HEK293 (cell line): ENCODE measurements at regions not wholly inside any gene's neighbourhood (a gene's known extent, or its start where the extent isn't known, plus 50 kb on each side); places are given as distances from the start of the nearest gene placed in this dataset.
A peak's percentile ranks its signal among the peaks of the same experiment; 100 is the strongest.

Experiments
- CTCF ChIA-PET: fragments of 350-600 bp; formaldehyde crosslinking; extraction: SDS; loops from one replicate; lab custom pipeline; 2021; ENCODE audit warnings: antibody characterized with exemption; lab: Yijun Ruan, JAX
- POLR2A ChIA-PET: fragments of 300-600 bp; formaldehyde crosslinking; extraction: SDS; loops from one replicate; lab custom pipeline; 2020; ENCODE audit warnings: antibody characterized with exemption, inconsistent platforms; lab: Yijun Ruan, JAX
- H3K27ac ChIP-seq: fragments of 200-500 bp; sonication (Bioruptor generic); 2 replicates; pipeline ENCODE4 v1.5.1; 2014; ENCODE audit warnings: low read depth, low read length, control low read depth, inconsistent platforms; ENCODE audit errors: extremely low read depth
- H3K36me3 ChIP-seq, 2 experiments: fragments of 200-500 bp in 1 of 2; sonication (Bioruptor generic) in 1 of 2; 1 replicate in 1 of 2; 2 replicates in 1 of 2; pipeline ENCODE4 v1.5.1; 2014 to 2017; ENCODE audit warnings: inconsistent platforms in 2 of 2, low read length in 2 of 2; ENCODE audit not compliant: control insufficient read depth in 2 of 2, insufficient read depth in 1 of 2
- H3K4me1 ChIP-seq: fragments of 200-500 bp; sonication (Bioruptor generic); 2 replicates; pipeline ENCODE4 v1.5.1; 2014; ENCODE audit warnings: mild to moderate bottlenecking, low read length, inconsistent platforms; ENCODE audit not compliant: control insufficient read depth, insufficient read depth
- H3K4me3 ChIP-seq: 2 replicates; pipeline ENCODE4 v1.5.1; 2011; ENCODE audit warnings: low read depth, mild to moderate bottlenecking, control low read depth, low read length, moderate library complexity
- H3K9me3 ChIP-seq: fragments of 200-500 bp; sonication (Bioruptor generic); 2 replicates; pipeline ENCODE4 v1.5.1; 2014; ENCODE audit warnings: low read depth, low read length, inconsistent platforms; ENCODE audit not compliant: control insufficient read depth, insufficient read depth
- GLIS1 ChIP-seq: fragments of 450-650 bp; formaldehyde crosslinking; IDR thresholded peaks from 2 replicates; pipeline ENCODE4 v1.5.1; 2016; ENCODE audit warnings: missing biosample characterization, missing genetic modification characterization
- HOXA7 ChIP-seq: sonication (generic); formaldehyde crosslinking; IDR thresholded peaks from 2 replicates; pipeline ENCODE4 v1.8.1; 2022; ENCODE audit warnings: missing genetic modification reagents, borderline replicate concordance
- SCRT1 ChIP-seq: fragments of 450-650 bp; formaldehyde crosslinking; IDR thresholded peaks from 2 replicates; pipeline ENCODE4 v1.5.1; 2016; ENCODE audit warnings: missing biosample characterization, missing genetic modification characterization, borderline replicate concordance
- SETDB1 ChIP-seq: IDR thresholded peaks from one replicate; pipeline ENCODE4 v1.6.1; 2017; ENCODE audit warnings: mild to moderate bottlenecking, low read length, moderate library complexity, mixed read lengths; ENCODE audit not compliant: insufficient read length
- TRIM28 ChIP-seq: IDR thresholded peaks from 2 replicates; pipeline ENCODE4 v1.6.1; 2011; ENCODE audit warnings: low read length, control low read depth, borderline replicate concordance
- ZNF223 ChIP-seq: fragments of 450-650 bp; formaldehyde crosslinking; IDR thresholded peaks from 2 replicates; pipeline ENCODE4 v1.5.1; 2016; ENCODE audit warnings: missing biosample characterization, missing genetic modification characterization
- ZNF544 ChIP-seq: fragments of 450-650 bp; formaldehyde crosslinking; IDR thresholded peaks from 2 replicates; pipeline ENCODE4 v1.5.0; 2017; ENCODE audit warnings: missing biosample characterization, missing genetic modification characterization
- ZNF555 ChIP-seq: fragments of 450-650 bp; formaldehyde crosslinking; conservative IDR thresholded peaks from 2 replicates; pipeline ENCODE4 v1.5.1; 2017; ENCODE audit warnings: missing biosample characterization, mild to moderate bottlenecking, missing genetic modification characterization, inconsistent platforms
- ZNF677 ChIP-seq: fragments of 450-650 bp; IDR thresholded peaks from 2 replicates; pipeline ENCODE4 v1.5.0; 2018; ENCODE audit warnings: missing biosample characterization, mild to moderate bottlenecking, missing genetic modification characterization, moderate library complexity
- ZNF843 ChIP-seq: fragments of 450-650 bp; formaldehyde crosslinking; IDR thresholded peaks from 2 replicates; pipeline ENCODE4 v1.5.1; 2016; ENCODE audit warnings: missing biosample characterization, missing genetic modification characterization
- TF ChIP-seq, protein P1 (sequence below): fragments of 450-650 bp; formaldehyde crosslinking; IDR thresholded peaks from 2 replicates; pipeline ENCODE4 v1.5.1; 2016; ENCODE audit warnings: missing biosample characterization, missing genetic modification characterization
- TF ChIP-seq, protein P2 (sequence below): sonication (generic); formaldehyde crosslinking; IDR thresholded peaks from 2 replicates; pipeline ENCODE4 v1.8.1; 2022; ENCODE audit warnings: mild to moderate bottlenecking, moderate library complexity, missing genetic modification reagents
- TF ChIP-seq, protein P3 (sequence below): fragments of 450-650 bp; formaldehyde crosslinking; IDR thresholded peaks from 2 replicates; pipeline ENCODE4 v1.5.1; 2016; ENCODE audit warnings: missing biosample characterization, missing genetic modification characterization
- TF ChIP-seq, protein P4 (sequence below): IDR thresholded peaks from 2 replicates; pipeline ENCODE4 v1.6.1; 2011; ENCODE audit warnings: mild to moderate bottlenecking, low read depth, low read length, borderline replicate concordance
- TF ChIP-seq, protein P5 (sequence below): fragments of 450-650 bp; formaldehyde crosslinking; IDR thresholded peaks from 2 replicates; pipeline ENCODE4 v1.5.1; 2016; ENCODE audit warnings: missing biosample characterization, missing genetic modification characterization, borderline replicate concordance
- TF ChIP-seq, protein P6 (sequence below): fragments of 450-650 bp; formaldehyde crosslinking; IDR thresholded peaks from 2 replicates; pipeline ENCODE4 v1.5.1; 2016; ENCODE audit warnings: missing biosample characterization, missing genetic modification characterization

DNA sequence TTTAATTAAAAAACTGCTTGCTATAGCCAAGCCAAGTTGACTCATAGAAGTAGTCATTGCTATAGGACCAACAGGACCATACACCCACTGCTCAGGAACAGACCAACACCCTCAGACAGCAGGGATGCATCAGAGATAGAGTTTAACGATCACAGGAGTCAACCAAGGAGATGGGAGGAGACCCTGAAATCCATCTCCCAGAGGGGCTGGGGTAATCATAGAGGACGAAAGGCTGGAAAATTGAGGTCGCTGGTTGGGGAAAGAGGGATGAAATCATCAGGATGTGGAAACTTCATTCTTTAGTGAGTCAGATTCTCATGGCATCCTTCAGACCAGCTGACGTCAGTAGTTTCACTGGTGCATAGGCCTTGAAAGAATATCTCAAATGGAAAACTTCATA lies 160.4 kb upstream of the GPC6 start:
- H3K36me3 ChIP-seq: no peaks in the 10 kb centered on the region
- ChIA-PET POLR2A (no interaction called here), CTCF (interaction anchor here (0.6 to 1.1 kb wide), 2 partner anchors 9 to 1349 kb away, joined by 3 read pairs; no protein-coding TSS in a partner anchor)
- H3K4me1 ChIP-seq: no peaks in the 10 kb centered on the region
- no peak overlapping the region for H3K4me3 ChIP-seq
- no peak for TF ChIP-seq GLIS1
- no peak for TF ChIP-seq ZNF555 (tag by site-specific recombination)
- peak; percentile 48 for TF ChIP-seq SETDB1
- no peaks in the 10 kb centered on the region for H3K9me3 ChIP-seq
- H3K27ac ChIP-seq: no peak overlapping the region

DNA sequence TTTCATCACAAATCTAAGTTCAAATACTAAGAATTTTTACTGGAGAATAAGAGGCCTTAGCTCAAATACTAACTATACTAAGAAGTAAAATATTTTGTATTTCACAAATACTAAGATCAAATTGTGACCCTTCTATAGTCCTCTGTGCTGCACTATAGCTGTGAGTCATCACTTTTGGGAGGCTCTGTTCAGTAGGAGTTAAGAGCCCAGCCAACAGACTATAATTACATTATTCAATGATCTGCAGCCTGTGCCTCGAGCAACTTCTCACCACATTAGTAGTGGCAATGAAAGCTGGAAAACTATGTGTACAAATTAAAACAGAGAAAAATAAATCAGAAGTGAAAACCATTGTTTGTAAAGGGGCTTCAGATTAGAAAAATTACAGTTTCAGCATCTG lies 147.3 kb upstream of the GPC6 start:
- POLR2A ChIA-PET: interaction anchor here (1.5 kb wide), 1 partner anchor 8 kb away, joined by 3 read pairs; no protein-coding TSS in a partner anchor
- no peak overlapping the region for H3K27ac ChIP-seq
- no peaks in the 10 kb centered on the region for H3K36me3 ChIP-seq
- H3K9me3 ChIP-seq: no peaks in the 10 kb centered on the region
- CTCF ChIA-PET: interaction anchor here (0.6 kb wide), 2 partner anchors 61 to 772 kb away, joined by 3 read pairs; no protein-coding TSS in a partner anchor
- H3K4me3 ChIP-seq: no peak overlapping the region
- no peaks in the 10 kb centered on the region for H3K4me1 ChIP-seq
- no peak for TF ChIP-seq ZNF677 (tag by site-specific recombination)
- TF ChIP-seq ZNF843 (tag by site-specific recombination): no peak
- TF ChIP-seq, protein P1, sequence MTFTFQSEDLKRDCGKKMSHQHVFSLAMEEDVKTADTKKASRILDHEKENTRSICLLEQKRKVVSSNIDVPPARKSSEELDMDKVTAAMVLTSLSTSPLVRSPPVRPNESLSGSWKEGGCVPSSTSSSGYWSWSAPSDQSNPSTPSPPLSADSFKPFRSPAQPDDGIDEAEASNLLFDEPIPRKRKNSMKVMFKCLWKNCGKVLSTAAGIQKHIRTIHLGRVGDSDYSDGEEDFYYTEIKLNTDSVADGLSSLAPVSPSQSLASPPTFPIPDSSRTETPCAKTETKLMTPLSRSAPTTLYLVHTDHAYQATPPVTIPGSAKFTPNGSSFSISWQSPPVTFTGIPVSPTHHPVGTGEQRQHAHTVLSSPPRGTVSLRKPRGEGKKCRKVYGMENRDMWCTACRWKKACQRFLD (tag by site-specific recombination): no peak
- no peak for TF ChIP-seq HOXA7 (CRISPR knock-in tag)
- TF ChIP-seq, protein P2, sequence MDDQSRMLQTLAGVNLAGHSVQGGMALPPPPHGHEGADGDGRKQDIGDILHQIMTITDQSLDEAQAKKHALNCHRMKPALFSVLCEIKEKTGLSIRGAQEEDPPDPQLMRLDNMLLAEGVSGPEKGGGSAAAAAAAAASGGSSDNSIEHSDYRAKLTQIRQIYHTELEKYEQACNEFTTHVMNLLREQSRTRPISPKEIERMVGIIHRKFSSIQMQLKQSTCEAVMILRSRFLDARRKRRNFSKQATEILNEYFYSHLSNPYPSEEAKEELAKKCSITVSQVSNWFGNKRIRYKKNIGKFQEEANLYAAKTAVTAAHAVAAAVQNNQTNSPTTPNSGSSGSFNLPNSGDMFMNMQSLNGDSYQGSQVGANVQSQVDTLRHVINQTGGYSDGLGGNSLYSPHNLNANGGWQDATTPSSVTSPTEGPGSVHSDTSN: no peak
- no peak for TF ChIP-seq ZNF544 (tag by site-specific recombination)
- TF ChIP-seq TRIM28: peak; percentile 76
- no peak for TF ChIP-seq SCRT1 (tag by site-specific recombination)

DNA sequence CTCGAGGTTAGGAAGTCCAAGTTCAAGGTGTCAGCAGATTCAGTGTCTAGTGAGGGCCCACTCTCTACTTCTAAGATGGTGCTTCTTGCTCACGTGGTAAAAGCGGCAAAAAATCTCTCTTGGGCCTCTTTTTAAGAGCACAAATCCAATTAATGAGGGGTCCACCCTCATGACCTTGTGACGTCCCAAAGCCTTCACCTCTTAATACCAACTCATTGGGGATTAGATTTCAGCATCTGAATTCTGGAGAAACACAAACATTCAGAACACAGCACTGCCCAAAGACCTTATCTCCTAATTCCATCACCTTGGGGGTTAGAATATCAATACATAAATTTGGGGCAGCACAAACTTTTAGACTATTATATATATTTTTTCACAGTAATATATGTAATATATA lies 146.4 kb upstream of the GPC6 start:
- POLR2A ChIA-PET: no interaction called here
- no peak for TF ChIP-seq ZNF223 (tag by site-specific recombination)
- TF ChIP-seq, protein P3, sequence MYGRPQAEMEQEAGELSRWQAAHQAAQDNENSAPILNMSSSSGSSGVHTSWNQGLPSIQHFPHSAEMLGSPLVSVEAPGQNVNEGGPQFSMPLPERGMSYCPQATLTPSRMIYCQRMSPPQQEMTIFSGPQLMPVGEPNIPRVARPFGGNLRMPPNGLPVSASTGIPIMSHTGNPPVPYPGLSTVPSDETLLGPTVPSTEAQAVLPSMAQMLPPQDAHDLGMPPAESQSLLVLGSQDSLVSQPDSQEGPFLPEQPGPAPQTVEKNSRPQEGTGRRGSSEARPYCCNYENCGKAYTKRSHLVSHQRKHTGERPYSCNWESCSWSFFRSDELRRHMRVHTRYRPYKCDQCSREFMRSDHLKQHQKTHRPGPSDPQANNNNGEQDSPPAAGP: no peak
- TF ChIP-seq, protein P4, sequence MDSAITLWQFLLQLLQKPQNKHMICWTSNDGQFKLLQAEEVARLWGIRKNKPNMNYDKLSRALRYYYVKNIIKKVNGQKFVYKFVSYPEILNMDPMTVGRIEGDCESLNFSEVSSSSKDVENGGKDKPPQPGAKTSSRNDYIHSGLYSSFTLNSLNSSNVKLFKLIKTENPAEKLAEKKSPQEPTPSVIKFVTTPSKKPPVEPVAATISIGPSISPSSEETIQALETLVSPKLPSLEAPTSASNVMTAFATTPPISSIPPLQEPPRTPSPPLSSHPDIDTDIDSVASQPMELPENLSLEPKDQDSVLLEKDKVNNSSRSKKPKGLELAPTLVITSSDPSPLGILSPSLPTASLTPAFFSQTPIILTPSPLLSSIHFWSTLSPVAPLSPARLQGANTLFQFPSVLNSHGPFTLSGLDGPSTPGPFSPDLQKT: no peak
- TF ChIP-seq, protein P5, sequence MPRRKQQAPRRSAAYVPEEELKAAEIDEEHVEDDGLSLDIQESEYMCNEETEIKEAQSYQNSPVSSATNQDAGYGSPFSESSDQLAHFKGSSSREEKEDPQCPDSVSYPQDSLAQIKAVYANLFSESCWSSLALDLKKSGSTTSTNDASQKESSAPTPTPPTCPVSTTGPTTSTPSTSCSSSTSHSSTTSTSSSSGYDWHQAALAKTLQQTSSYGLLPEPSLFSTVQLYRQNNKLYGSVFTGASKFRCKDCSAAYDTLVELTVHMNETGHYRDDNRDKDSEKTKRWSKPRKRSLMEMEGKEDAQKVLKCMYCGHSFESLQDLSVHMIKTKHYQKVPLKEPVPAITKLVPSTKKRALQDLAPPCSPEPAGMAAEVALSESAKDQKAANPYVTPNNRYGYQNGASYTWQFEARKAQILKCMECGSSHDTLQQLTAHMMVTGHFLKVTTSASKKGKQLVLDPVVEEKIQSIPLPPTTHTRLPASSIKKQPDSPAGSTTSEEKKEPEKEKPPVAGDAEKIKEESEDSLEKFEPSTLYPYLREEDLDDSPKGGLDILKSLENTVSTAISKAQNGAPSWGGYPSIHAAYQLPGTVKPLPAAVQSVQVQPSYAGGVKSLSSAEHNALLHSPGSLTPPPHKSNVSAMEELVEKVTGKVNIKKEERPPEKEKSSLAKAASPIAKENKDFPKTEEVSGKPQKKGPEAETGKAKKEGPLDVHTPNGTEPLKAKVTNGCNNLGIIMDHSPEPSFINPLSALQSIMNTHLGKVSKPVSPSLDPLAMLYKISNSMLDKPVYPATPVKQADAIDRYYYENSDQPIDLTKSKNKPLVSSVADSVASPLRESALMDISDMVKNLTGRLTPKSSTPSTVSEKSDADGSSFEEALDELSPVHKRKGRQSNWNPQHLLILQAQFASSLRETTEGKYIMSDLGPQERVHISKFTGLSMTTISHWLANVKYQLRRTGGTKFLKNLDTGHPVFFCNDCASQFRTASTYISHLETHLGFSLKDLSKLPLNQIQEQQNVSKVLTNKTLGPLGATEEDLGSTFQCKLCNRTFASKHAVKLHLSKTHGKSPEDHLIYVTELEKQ: no peak
- TF ChIP-seq, protein P6, sequence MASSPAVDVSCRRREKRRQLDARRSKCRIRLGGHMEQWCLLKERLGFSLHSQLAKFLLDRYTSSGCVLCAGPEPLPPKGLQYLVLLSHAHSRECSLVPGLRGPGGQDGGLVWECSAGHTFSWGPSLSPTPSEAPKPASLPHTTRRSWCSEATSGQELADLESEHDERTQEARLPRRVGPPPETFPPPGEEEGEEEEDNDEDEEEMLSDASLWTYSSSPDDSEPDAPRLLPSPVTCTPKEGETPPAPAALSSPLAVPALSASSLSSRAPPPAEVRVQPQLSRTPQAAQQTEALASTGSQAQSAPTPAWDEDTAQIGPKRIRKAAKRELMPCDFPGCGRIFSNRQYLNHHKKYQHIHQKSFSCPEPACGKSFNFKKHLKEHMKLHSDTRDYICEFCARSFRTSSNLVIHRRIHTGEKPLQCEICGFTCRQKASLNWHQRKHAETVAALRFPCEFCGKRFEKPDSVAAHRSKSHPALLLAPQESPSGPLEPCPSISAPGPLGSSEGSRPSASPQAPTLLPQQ (tag by site-specific recombination): no peak

More for the DNA sequence above, 146.4 kb upstream of the GPC6 start:
- Histone ChIP-seq H3K36me3 (no peaks in the 10 kb centered on the region), H3K27ac (no peak overlapping the region), H3K4me1 (no peaks in the 10 kb centered on the region), H3K4me3 (no peak overlapping the region), H3K9me3 (no peaks in the 10 kb centered on the region)
- CTCF ChIA-PET: no interaction called here
